NCI-H187 (cell line): ENCODE measurements at regions not wholly inside any gene's neighbourhood (a gene's known extent, or its start where the extent isn't known, plus 50 kb on each side); places are given as distances from the start of the nearest gene placed in this dataset.
"Not testable (repeated sequence)": the region's sequence is repeated elsewhere in the genome, so short reads cannot be mapped to it uniquely, and the experiment has no call there.

Source experiments
- DNase-seq, 2 experiments: peaks; one replicate each; lab custom pipeline; 2025; lab: John Stamatoyannopoulos, UW

- no peak for DNase-seq
Measured at GRCh38 chr3:159657629-159658028, 331.0 kb upstream of the IL12A start.

GRCh38 chr3:159660326-159660725, 328.3 kb upstream of the IL12A start:
- DNase-seq, result no peak

- DNase-seq, result no peak
Measured at GRCh38 chr3:159660901-159661300, 327.7 kb upstream of the IL12A start.

DNA sequence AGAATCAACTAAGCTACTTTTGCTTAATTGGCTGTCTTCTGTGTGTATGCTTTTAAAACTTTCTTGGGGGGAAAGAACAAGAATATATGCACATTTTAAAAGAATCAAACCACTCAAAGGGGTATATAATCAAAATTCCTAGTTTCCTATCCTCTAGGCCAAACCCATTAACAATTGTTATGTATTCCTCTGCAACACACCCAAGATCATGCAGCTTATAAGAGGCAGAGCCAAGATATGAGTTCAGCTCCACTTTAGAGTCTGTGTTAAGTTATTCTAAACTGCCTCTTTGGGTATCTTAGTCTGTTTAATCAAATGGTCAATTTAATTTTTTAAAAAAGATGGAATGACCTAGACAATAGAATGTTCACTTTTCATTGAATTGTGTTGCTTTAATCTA, 326.1 kb upstream of the IL12A start:
- DNase-seq, result no peak

DNA sequence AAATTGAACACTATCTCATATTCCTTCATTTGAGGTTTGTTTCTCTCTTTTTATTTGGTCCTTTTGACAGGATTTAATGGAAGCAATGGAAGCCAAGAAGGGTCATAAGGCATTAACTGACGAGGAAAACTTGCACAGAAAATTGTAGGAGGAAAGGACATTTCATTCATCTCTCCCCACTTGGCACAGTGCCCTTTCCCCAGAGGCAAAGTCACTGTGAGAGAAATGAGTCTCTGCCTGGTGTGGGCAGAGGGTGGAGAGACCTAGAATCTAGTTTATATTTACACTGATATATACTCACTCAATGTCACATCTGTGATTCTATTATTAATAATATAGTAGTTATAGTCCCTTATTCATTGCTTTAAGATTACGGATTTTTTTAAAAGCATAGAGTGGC, 324.6 kb upstream of the IL12A start:
- DNase-seq, result no peak

- no peak for DNase-seq
Measured at GRCh38 chr3:159664653-159665052, 324.0 kb upstream of the IL12A start.

DNA sequence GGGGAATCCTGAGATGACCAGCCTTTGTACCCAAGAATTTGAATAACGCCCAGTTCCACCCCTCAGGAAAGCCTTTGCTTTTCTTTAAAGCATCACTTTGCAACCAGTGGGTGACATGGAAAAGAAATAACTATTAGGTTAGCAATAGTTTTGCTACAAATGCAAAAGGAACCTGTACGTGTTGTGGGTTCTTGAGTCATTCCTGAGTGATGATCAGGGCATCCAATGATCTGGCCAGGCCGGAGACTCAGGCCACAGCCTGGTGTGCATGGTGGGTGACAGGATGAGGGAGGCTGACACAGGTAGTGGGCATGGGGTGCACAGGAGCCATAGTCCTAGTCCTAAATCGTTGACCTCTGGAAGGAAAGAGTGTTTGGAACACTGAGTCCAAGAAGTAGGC, 321.4 kb upstream of the IL12A start:
- no peak for DNase-seq

DNA sequence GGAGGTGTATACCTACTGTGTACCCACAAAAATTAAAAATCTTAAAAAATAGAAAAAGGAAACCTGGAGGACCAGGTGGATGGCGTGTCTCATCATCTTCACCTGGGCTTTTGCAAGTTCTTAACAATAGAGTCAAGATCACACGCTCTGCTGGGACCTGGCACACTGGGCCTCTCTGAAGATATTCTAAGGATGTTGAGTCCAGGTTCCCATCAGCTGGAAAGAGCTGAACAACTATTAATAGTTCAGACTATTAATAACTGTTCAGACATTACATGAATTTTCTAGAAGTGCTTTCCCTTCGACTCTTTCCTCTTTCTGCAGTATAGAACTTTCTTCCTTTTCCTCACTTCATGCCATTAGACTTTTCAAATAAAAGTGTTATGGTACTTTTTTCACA, 320.2 kb upstream of the IL12A start:
- DNase-seq, result no peak

- DNase-seq, result no peak
Measured at GRCh38 chr3:159668990-159669476, 319.6 kb upstream of the IL12A start.

DNA sequence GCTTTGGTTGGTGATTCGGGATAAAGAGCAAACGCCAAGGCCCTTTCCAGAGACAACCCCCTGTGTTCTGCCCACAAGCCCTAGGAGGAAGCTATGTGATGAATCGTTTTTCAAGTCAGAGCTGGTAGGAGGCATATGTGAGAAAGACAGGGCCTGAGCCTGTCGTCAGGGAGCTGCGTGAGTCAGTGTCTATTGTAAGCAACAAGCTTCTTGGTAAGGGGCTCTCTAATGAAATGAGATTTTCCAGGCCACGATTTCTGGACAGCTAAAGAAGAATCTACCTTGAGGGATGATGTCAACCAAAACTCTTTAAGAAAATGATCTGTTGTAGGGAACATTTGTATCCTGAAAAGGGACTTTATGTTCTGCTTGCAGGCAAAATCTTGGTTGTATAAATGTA, 318.9 kb upstream of the IL12A start:
- DNase-seq, result no peak

GRCh38 chr3:159672728-159673688, 315.6 kb upstream of the IL12A start:
- DNase-seq, result no peak

- DNase-seq, result no peak
Measured at GRCh38 chr3:159674583-159674982, 314.1 kb upstream of the IL12A start.

DNA sequence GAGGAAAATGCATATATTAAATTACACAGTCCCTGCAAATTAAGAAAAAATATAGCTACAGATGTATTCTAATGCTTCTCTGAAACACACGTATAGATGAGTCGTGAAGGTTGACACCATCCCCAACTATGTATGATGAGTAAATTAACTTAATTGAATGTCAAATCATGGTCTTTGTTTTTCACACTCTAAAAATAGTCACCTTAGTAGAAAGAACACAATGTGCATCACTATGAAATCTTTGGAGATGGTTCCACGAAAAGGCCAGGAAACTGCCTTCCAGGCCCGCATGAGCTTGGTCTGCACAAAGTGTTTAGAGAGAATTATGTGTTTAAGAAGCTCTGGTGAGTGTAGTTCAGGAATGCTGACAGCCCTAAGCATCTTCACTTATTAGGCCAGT, 313.4 kb upstream of the IL12A start:
- no peak for DNase-seq

GRCh38 chr3:159679900-159680299, 308.7 kb upstream of the IL12A start:
- DNase-seq, result no peak

- DNase-seq, result not testable (repeated sequence)
Measured at GRCh38 chr3:159681717-159682116, 306.9 kb upstream of the IL12A start.

GRCh38 chr3:159685801-159686200, 302.8 kb upstream of the IL12A start:
- no peak for DNase-seq

GRCh38 chr3:159693226-159693625, 295.4 kb upstream of the IL12A start:
- DNase-seq, result no peak

- DNase-seq, result no peak
Measured at GRCh38 chr3:159711560-159712333, 276.9 kb upstream of the IL12A start.

DNA sequence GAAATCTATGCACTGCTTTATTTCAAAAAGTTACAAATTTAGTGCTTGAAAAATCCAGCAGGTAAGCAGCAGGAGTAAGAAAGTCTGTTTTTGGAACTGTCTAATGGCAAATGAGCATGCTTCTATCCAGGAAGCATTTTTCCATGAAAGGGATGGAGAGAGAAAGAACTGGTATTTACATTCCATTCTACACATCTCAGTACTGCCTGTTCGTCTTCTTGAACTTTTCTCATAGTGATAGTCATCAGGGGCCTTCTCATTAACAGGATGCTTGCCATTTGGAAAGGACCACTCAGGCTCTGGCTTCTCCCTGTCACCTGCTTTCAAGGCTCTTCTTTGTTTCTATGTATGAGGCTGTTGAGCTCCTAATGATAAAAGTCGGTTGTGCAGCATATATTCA, 267.3 kb upstream of the IL12A start:
- DNase-seq, result no peak

GRCh38 chr3:159723295-159723694, 265.3 kb upstream of the IL12A start:
- DNase-seq, result no peak

GRCh38 chr3:159724627-159725026, 264.0 kb upstream of the IL12A start:
- DNase-seq, result no peak

GRCh38 chr3:159726231-159726964, 262.2 kb upstream of the IL12A start:
- DNase-seq, result no peak
